ENCODE measurements at regions not wholly inside any gene's neighbourhood (a gene's known extent, or its start where the extent isn't known, plus 50 kb on each side); places are given as distances from the start of the nearest gene placed in this dataset.

- Histone ChIP-seq H3K4me3 (no peak overlapping the region), H3K9me3 (peaks cover 11% of the 10 kb centered on the region), H3K4me1 (no peaks in the 10 kb centered on the region), H3K27me3 (ENCODE audit: low read depth) (no peaks in the 10 kb centered on the region), H3K27ac (no peak overlapping the region), H3K36me3 (no peaks in the 10 kb centered on the region)
- TF ChIP-seq CTCF (IDR thresholded peaks at IDR 0.05), result no peak
- intact Hi-C loops (cut with DNase I), result no loop called here
- ATAC-seq (no peak), DNase-seq (no peak)
These were observed 171.1 kb downstream of the RPAP3 start for GRCh38 chr12:47534695-47535094.

- H3K27ac ChIP-seq, result no peak overlapping the region
- peaks cover 15% of the 10 kb centered on the region for H3K9me3 ChIP-seq
- no peaks in the 10 kb centered on the region for H3K4me1 ChIP-seq
- no peak for TF ChIP-seq CTCF (IDR thresholded peaks at IDR 0.05)
- no peak for ATAC-seq
- DNase-seq, result no peak
- no peak overlapping the region for H3K4me3 ChIP-seq
- intact Hi-C loops (cut with DNase I), result no loop called here
- no peaks in the 10 kb centered on the region for H3K36me3 ChIP-seq
- no peaks in the 10 kb centered on the region for H3K27me3 ChIP-seq (ENCODE audit: low read depth)
These were observed 175.8 kb downstream of the RPAP3 start for GRCh38 chr12:47530050-47530449.

- H3K9me3 ChIP-seq, result peaks cover 15% of the 10 kb centered on the region
- DNase-seq (no peak), ATAC-seq (no peak)
- intact Hi-C loops (cut with DNase I), result no loop called here
- no peak overlapping the region for H3K27ac ChIP-seq
- no peak overlapping the region for H3K4me3 ChIP-seq
- no peaks in the 10 kb centered on the region for H3K36me3 ChIP-seq
- no peak for TF ChIP-seq CTCF (IDR thresholded peaks at IDR 0.05)
- no peaks in the 10 kb centered on the region for H3K27me3 ChIP-seq (ENCODE audit: low read depth)
- H3K4me1 ChIP-seq, result no peaks in the 10 kb centered on the region
These were observed 178.0 kb downstream of the RPAP3 start for GRCh38 chr12:47527816-47528215.

- no peak for TF ChIP-seq CTCF (IDR thresholded peaks at IDR 0.05)
- Histone ChIP-seq H3K9me3 (no peaks in the 10 kb centered on the region), H3K27me3 (ENCODE audit: low read depth) (no peaks in the 10 kb centered on the region), H3K36me3 (no peaks in the 10 kb centered on the region), H3K4me1 (no peaks in the 10 kb centered on the region), H3K27ac (no peak overlapping the region), H3K4me3 (no peak overlapping the region)
- ATAC-seq (no peak), DNase-seq (no peak)
- intact Hi-C loops (cut with DNase I), result no loop called here
These were observed 185.8 kb downstream of the RPAP3 start for GRCh38 chr12:47520029-47520428.

- intact Hi-C loops (cut with DNase I), result no loop called here
- no peaks in the 10 kb centered on the region for H3K4me1 ChIP-seq
- no peak for TF ChIP-seq CTCF (IDR thresholded peaks at IDR 0.05)
- H3K4me3 ChIP-seq, result no peak overlapping the region
- no peaks in the 10 kb centered on the region for H3K9me3 ChIP-seq
- no peaks in the 10 kb centered on the region for H3K36me3 ChIP-seq
- no peak overlapping the region for H3K27ac ChIP-seq
- H3K27me3 ChIP-seq (ENCODE audit: low read depth), result no peaks in the 10 kb centered on the region
- ATAC-seq (no peak), DNase-seq (no peak)
These were observed 188.7 kb downstream of the RPAP3 start for GRCh38 chr12:47517122-47517521.

- no peaks in the 10 kb centered on the region for H3K27me3 ChIP-seq (ENCODE audit: low read depth)
- ATAC-seq, result peak; percentile 93 to 95
- H3K4me1 ChIP-seq, result peaks cover 14% of the 10 kb centered on the region
- no peak for DNase-seq
- intact Hi-C loops (cut with DNase I), result no loop called here
- no peak overlapping the region for H3K4me3 ChIP-seq
- no peaks in the 10 kb centered on the region for H3K36me3 ChIP-seq
- no peak for TF ChIP-seq CTCF (IDR thresholded peaks at IDR 0.05)
- peak overlapping the region; percentile 1 for H3K27ac ChIP-seq
- H3K9me3 ChIP-seq, result no peaks in the 10 kb centered on the region
These were observed 196.4 kb downstream of the RPAP3 start for GRCh38 chr12:47509398-47509851.
